ENCODE measurements at regions not wholly inside any gene's neighbourhood (a gene's known extent, or its start where the extent isn't known, plus 50 kb on each side); places are given as distances from the start of the nearest gene placed in this dataset.
"Not testable (repeated sequence)": the region's sequence is repeated elsewhere in the genome, so short reads cannot be mapped to it uniquely, and the experiment has no call there.

DNA sequence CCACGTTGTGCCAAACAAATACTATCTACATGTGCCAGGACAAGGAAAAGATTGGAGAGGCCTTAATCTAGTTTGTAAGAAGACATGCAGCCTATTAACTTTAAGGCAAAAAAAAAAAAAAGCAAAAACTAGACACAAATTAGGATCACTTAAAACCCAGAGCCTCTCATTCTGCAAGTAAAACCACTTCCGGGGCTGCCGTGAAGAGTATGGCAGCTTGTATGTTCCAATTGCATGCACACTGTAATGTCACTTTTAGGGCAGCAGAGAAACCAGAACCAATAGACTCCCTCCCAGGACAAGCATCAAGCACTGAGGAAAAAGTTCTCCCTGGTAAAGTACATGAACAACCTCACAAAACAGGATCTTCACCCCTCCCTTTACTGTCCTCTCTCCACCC is 70.6 kb downstream of the RSL24D1 start:
- Histone ChIP-seq H3K4me3 (no peak overlapping the region), H3K27ac (no peak overlapping the region)

DNA sequence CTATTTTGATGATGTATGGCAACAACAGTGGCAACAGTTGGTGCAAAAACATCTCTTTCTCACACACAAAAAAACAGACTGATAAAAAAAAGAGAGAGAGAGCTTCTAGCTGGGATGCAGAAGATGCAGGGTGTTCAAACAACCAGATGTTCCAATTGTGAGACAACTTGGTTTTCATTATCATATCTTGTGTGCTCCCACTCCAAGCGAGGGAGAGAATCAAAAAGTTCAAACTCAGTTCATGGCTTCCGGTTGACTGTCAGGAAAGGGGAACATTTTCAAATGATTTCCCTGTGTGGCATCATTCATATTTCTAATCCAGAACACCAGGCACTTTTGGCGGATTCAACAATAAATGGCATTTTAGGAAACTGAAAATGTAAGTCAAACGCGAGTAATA is 72.1 kb downstream of the RSL24D1 start:
- Histone ChIP-seq H3K4me3 (no peak overlapping the region), H3K27ac (no peak overlapping the region)

DNA sequence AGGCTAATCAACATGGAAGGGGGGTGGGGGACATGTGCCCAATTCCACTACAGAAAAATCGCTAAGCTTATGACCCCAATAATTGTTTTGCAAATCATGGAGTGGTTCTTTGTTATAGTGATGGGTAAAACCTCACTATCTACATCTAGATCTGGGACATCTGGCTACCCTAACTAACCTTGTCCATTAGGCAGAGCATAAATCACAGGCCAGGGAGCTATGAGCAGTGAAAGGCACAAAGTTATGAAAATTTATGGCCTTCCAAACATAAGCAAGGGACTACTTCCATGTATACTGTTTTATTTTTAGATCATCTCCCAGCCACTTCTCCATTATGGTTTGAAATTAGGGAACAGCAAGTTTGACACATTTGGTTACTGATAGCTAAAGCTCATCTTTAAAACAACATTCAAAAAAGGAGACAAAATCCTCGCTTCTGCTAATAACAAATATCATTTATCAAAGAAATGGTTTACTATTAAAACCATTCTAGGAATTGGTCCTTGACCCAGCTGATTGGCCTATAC is 78.3 kb downstream of the RSL24D1 start:
- Histone ChIP-seq H3K4me3 (no peak overlapping the region), H3K27ac (no peak overlapping the region)

DNA sequence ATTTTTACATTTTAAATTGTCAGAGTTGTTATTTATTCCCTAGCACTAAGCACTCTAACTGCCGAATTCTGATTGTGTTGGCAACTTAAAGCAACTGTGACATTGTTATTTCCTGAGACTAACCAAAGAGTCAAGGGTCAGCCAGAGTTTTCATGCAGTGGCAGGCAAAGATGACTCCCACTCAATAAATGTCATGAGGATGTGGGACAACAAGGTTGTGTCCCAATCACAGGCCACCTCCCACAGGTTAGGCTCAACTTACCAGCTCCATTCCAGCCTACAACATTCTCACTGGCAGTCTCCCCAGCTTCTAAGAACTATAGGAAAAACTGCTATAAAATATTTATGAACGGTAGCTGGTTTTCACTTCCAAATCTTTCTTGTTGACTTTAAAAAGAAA is 80.1 kb downstream of the RSL24D1 start:
- Histone ChIP-seq H3K4me3 (no peak overlapping the region), H3K27ac (no peak overlapping the region)

DNA sequence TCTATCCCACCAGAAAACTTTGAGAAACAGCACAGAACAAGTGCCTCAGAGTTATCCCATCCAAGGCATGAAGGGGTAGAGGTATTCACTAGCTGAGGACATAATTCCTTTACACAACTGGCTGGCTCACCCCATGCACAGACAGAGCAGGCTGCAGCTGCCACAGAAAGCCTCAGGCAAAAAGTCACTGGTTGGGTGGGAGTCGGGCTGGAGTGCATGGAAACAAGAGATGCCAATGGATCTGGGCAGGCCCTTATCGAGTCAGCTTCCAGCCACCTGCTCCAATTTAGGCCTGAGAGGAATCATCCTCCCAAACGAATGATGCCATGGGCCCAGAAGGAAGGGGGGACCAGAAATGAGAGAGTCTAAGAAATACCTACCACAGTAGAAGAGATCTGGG is 83.0 kb downstream of the RSL24D1 start:
- Histone ChIP-seq H3K4me3 (no peak overlapping the region), H3K27ac (no peak overlapping the region)

DNA sequence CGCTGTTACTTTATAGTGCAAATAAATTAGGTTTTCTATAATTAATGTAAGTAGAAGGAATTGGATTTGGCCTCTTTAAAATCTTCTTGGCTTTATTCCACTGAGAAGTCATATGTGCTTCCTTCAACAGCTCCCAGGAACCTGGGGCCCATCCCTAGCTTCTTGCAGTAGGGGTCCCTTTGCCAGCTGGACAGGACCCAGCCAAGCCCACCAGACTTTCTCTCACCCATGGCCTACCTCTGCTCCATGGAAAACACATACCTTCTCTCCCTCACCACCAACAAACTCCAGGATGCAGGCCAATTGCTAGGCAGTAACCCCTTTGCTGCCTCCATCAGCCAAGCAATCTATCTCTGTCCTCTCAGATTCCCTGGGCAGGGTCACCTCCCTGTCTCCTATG is 84.0 kb downstream of the RSL24D1 start:
- Histone ChIP-seq H3K27ac (no peak overlapping the region), H3K4me3 (no peak overlapping the region)

DNA sequence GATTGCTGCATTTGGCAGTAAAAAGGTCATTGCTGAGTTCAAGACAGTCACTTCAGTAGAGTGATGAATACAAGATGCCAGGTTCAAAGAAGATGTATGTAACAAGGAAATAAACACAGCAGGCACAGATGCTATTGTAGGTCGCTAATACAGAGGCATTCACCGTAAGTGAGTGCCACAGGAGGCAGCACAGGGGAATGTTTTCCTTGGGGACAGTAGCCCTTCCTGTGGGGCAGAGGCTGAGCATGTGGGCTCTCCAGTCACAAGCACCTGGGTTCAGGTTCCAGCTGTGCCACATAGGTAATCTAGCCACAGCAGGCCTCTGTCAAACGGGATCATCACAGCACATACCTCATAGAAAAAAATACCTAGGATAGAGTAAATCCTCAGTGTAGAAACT is 86.3 kb downstream of the RSL24D1 start:
- no peak overlapping the region for H3K27ac ChIP-seq
- H3K4me3 ChIP-seq: no peak overlapping the region

DNA sequence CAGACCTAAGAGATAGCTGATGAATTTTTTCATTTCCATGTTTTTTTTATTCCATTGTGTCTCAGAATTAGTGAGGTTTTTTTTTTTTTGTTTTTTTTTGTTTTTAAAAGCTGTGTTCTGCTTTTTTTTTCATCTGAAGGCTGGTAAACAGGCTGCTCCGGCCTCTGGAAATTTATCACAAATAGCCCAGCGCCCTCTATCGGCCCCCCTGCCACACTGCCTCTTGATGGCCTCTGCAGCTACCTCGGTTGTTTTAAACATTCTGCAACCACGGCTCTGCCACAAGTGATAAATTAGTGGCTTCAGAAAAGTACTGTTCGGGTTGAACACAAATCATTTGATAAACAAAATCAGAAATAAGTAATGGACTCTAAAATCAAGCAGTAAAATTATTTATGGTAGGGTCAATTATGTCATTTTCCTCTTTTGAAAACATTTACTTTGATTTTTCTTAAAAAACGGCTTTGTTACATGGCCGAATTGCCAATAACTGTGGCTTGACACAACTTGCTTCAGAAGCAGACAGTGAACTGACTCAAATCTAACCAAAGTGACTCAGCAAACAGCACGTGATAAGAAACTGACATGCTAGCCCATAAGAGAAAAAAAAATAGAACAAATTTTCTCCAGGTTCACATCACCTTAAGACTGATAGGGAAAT is 87.8 kb downstream of the RSL24D1 start:
- H3K4me3 ChIP-seq: no peak overlapping the region
- no peak overlapping the region for H3K27ac ChIP-seq

DNA sequence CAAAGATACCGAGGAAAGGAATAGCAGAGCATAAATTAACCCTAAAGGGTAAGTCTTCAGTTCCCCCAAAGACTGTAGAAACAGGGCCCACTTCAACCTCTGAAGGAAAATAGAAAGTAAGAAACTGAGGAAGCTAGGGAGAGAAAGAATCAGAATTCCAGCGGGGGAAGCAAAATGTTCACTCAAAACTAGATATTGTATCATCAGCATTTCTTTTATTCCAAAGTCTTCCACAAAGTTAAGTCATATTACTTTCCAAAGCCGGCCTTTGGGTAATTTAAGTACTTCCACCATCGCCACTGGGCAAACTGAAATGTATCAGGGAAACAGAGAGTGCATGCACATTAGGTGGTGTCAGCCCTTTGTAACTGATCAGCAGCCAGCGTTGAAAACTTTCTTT is 88.3 kb downstream of the RSL24D1 start:
- Histone ChIP-seq H3K4me3 (no peak overlapping the region), H3K27ac (peak overlapping the region in 1 of 21 experiments; percentile 43)

DNA sequence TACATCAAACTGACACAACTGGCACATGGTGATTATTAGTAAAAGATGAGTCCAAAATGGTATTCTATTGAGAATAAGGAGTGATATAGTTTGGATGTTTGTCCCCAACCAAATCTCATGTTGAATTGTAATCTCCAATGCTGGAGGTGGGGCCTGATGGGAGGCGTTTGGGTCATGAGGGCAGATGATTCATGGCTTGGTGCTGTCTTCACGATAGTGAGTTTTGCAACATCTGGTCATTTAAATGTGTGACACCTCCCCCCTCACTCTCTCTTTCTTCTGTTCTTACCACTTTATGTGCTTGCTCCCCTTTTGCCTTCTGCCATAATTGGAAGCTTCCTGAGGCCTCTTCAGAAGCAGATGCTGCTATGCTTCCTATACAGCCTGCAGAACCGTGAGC is 90.6 kb downstream of the RSL24D1 start:
- no peak overlapping the region for H3K27ac ChIP-seq

DNA sequence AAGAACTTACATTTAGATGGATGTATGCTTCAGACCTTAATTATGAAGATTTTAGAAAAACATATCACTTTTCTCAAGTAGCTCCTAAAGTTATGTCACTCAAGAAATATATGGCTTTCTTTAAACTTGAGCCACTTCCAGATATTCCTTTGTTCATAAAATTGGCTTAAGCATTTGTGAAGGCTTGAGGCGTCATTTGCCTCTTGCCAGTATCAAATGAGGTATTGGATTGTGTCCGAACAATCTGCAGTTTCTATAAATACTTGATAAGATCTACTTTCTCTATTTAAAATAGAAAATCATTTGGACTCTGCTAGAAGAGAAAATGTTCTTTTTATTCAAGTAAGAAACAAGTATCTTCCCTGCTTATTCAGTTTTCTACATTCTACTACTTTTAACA is 102.6 kb downstream of the RSL24D1 start:
- H3K27ac ChIP-seq: no peak overlapping the region
- no peak overlapping the region for H3K4me3 ChIP-seq

More for the DNA sequence above, 90.6 kb downstream of the RSL24D1 start:
- no peak overlapping the region for H3K4me3 ChIP-seq

DNA sequence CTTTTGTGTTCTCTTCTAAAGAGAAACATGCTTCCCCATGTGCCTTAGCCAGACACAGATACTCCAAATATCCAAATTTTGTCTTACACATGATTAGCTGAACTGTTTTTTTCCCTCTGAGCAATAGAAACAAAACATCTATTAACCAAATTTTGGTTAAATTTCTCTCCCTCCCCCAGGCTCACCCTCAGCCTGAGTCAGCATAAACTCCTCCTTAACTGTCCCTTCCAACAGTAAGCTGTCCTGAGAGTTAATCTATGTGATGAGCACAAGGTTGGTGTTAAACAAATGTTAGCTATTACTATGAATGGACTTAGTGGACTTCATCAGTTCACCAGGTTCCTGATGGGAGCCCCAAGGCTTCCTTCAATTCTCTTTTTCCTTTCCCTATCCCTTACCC is 108.5 kb downstream of the RSL24D1 start:
- H3K4me3 ChIP-seq: no peak overlapping the region
- H3K27ac ChIP-seq: no peak overlapping the region

DNA sequence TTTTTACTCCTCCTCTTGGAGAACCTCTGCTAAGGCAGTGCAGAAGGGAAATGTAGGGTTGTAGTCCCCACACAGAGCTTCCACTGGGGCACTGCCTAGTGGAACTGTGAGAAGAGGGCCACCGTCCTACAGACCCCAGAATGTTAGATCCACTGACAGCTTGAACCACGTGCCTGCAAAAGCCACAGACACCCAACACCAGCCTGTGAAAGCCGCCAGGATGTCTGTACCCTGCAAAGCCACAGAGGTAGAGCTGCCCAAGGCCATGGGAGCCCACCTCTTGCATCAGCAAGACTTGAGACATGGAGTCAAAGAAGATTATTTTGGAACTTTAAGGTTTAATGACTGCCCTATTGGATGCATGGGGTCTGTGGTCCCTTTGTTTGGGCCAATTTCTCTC is 112.1 kb downstream of the RSL24D1 start:
- H3K4me3 ChIP-seq: no peak overlapping the region
- H3K27ac ChIP-seq: no peak overlapping the region

DNA sequence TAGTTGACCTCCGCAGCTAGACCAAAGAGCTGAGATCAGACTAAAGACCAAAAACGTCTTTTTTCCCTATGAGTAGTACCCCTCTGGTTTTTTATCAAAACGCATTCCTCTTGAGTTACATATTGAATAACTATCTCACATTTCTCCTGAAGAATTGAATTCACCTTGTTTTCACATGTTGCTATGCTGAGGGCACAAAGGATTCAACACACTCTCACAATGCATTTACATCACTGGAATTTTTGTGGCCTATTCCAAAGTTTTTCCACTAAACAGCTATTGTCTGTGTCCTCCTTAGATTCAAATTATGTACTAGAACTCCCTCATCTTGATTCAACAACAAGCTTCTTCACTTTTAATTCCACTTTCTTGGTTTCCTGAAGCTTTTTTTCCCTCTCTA is 112.5 kb downstream of the RSL24D1 start:
- H3K4me3 ChIP-seq: no peak overlapping the region
- H3K27ac ChIP-seq: no peak overlapping the region

DNA sequence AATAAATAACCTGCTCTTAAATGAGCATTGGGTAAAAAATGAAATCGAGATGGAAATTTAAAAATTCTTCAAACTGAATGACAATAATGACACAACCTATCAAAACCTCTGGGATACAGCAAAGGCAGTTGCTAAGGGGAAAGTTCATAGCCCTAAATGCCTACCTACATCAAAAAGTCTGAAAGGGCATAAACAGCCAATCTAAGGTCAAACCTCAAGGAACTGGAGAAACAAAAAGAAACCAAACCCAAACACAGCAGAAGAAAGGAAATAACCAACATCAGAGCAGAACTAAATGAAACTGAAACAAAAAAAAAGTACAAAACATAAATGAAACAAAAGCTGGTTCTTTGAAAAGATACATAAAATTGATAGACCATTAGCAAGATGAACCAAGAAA is 119.7 kb downstream of the RSL24D1 start:
- not testable (repeated sequence) for H3K27ac ChIP-seq, H3K4me3 ChIP-seq

DNA sequence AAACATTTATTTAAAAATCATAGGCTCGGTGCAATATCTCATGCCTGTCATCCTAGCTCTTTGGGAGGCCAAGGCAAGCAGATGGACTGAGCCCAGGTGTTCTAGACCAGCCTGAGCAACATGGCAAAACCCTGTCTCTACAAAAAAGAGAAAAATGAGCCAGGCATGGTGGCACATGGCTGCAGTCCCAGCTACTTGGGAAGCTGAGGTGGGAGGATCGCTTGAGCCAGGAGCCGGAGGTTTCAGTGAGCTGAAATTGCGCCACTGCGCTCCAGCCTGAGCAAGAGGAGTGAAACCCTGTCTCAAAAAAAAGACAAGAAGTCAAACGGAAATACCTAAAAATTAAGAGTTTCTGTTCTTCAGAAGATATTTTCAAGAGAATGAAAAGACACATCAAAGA is 122.3 kb downstream of the RSL24D1 start:
- Histone ChIP-seq H3K27ac (no peak overlapping the region), H3K4me3 (no peak overlapping the region)

DNA sequence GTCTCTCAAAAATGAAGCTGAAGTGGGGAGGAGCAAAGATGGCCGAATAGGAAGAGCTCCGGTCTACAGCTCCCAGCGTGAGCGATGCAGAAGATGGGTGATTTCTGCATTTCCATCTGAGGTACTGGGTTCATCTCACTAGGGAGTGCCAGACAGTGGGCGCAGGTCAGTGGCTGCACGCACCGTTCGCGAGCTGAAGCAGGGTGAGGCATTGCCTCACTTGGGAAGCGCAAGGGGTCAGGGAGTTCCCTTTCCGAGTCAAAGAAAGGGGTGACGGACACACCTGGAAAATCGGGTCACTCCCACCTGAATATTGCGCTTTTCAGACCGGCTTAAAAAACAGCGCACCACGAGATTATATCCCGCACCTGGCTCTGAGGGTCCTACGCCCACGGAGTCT is 132.8 kb downstream of the RSL24D1 start:
- H3K4me3 ChIP-seq: not testable (repeated sequence)

DNA sequence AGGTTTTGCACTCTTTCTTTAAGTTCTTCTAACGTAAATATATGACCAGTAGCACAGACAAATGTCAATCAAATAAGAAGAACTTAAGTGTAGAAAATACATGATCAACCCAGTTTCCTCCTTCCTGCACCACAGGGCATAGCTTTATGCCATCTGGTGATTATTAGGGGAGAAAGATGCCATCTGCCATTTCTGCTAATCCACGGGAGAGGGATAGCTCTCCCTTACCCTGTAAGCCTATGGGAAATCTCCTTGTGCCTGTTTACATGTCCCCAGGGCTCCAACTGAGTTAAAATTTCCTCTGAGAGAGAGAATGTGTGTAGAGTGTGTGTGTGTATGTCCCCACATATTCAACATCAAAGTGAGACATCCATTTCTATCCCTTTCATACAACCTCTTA is 135.9 kb downstream of the RSL24D1 start:
- Histone ChIP-seq H3K4me3 (no peak overlapping the region), H3K27ac (no peak overlapping the region)

More for the DNA sequence above, 132.8 kb downstream of the RSL24D1 start:
- not testable (repeated sequence) for H3K27ac ChIP-seq

DNA sequence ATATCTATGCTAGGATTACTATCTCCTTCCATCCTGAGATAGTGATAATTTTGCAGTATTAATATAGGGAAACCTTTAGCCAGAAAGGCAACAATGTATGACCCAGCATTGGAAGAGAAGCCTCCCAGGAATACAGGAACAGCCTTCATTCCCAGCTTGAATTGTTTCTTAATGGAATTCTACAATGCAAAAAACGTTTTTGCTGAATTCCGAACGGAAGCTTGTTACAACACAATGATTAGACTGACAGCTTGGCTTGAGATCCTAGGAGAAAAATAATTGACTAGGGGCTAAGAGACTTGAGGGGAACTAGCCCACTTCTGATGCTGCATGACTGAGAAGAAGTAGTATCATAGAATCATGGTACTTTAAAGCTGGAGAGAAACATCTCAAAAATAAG is 140.2 kb downstream of the RSL24D1 start:
- H3K27ac ChIP-seq: no peak overlapping the region
- no peak overlapping the region for H3K4me3 ChIP-seq

DNA sequence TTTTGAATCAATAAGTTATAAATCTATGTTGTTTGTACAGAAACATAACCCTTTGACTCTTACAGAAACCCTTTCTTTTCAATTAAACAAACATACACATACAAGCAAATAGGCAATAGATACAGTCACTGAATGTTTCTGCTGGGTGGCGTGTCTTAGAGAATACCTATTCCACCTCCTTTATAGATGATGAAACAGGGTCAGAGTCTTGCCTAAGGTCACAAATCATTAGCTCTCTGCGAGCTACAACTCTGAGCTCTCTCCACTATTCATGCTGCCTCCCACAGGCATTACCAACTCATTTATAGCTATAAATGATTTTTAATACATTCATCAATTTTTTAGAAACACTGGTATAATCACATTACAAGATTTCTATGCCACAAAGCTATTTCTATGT is 152.6 kb downstream of the RSL24D1 start:
- Histone ChIP-seq H3K27ac (no peak overlapping the region), H3K4me3 (no peak overlapping the region)

DNA sequence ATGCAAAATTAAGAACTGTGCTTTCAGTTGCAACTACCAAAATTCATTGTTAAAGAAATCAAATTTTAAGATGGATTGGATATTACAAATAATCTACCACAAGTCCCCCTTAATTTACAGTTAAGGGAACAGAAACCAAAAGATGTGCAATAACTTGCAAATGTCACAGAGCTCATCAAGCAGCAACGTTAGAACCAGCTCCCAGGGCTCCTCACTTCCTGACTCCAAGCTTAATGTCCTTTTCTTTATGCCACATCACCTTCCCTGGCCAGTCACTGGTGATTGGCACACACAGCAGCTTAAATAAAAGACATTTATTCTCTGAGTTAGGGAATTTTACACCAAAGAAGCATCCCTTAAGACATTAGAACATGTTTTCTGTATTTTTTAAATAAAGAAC is 159.7 kb downstream of the RSL24D1 start:
- Histone ChIP-seq H3K27ac (no peak overlapping the region), H3K4me3 (no peak overlapping the region)

DNA sequence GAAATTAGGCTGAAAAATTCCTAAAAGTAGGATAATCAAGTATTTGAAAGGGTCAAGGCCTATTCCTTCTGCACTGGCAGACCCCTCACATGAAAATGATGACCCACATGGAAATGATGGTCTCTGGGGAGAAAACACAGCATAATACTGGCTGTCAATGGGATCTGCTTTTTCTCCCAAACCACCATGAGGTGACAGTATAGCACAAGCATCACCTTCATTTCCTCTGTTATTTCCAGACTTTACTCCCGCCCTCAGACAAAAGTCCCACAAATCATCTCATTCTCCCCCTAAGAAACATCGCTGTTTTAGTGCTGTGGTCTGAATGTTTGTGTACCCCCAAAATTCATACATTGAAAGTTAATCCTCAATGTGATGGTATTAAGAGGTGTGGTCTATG is 161.0 kb downstream of the RSL24D1 start:
- Histone ChIP-seq H3K4me3 (no peak overlapping the region), H3K27ac (no peak overlapping the region)

Data from skin epidermis (tissue), 12 donors.